ENCODE measurements at regions not wholly inside any gene's neighbourhood (a gene's known extent, or its start where the extent isn't known, plus 50 kb on each side); places are given as distances from the start of the nearest gene placed in this dataset.

DNA sequence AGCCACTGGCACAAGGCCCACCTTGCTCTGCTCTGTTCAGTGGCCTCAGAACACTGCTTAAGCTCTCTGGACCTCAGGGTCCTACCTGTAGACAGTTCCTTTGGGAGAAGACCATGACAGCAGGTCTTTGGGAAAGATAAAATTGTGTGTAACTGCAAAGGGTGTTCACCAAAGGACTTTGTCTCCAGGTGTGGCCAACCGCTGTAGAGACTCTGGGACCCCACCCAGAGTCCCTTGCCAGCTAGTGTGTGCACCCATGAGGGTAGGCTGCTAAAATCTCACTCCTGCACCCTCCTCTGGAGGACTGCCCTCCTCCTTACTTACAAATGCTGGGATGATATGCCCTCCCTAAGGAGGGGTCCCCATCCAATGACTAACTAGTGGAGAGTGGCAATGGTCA lies 211.2 kb downstream of the TSHZ3 start:
- no peaks in the 10 kb centered on the region for H3K79me2 ChIP-seq (replicated peaks; ENCODE audit: insufficient read depth)
- no peak overlapping the region for H3K4me3 ChIP-seq
- ATAC-seq, result no peak
- H3K4me1 ChIP-seq (ENCODE audit: insufficient read depth), result no peaks in the 10 kb centered on the region
- H3K27me3 ChIP-seq (ENCODE audit: insufficient read depth), result no peaks in the 10 kb centered on the region
- no peak overlapping the region for H3K4me3 Mint-ChIP-seq
- H2AFZ ChIP-seq, result no peak overlapping the region
- no peaks in the 10 kb centered on the region for H3K4me1 Mint-ChIP-seq
- no peaks in the 10 kb centered on the region; the same call in 2 of the 3 replicates for H3K9me3 Mint-ChIP-seq
- H3K9me2 ChIP-seq (ENCODE audit: insufficient read depth), result peaks cover 7% of the 10 kb centered on the region
- no peak overlapping the region for H3K4me2 ChIP-seq
- DNase-seq (ENCODE audit: low spot score), result no peak
- no peaks in the 10 kb centered on the region for H3K36me3 Mint-ChIP-seq (ENCODE audit: low read depth)
- H3F3A ChIP-seq (replicated peaks; ENCODE audit: low read depth), result no peaks in the 10 kb centered on the region
- TF ChIP-seq STAT1 (IDR thresholded peaks at IDR 0.05; ENCODE audit: unreplicated experiment), result no peak
- TF ChIP-seq, protein P1, sequence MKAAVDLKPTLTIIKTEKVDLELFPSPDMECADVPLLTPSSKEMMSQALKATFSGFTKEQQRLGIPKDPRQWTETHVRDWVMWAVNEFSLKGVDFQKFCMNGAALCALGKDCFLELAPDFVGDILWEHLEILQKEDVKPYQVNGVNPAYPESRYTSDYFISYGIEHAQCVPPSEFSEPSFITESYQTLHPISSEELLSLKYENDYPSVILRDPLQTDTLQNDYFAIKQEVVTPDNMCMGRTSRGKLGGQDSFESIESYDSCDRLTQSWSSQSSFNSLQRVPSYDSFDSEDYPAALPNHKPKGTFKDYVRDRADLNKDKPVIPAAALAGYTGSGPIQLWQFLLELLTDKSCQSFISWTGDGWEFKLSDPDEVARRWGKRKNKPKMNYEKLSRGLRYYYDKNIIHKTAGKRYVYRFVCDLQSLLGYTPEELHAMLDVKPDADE (IDR thresholded peaks at IDR 0.05), result no peak
- TF ChIP-seq, protein P2, sequence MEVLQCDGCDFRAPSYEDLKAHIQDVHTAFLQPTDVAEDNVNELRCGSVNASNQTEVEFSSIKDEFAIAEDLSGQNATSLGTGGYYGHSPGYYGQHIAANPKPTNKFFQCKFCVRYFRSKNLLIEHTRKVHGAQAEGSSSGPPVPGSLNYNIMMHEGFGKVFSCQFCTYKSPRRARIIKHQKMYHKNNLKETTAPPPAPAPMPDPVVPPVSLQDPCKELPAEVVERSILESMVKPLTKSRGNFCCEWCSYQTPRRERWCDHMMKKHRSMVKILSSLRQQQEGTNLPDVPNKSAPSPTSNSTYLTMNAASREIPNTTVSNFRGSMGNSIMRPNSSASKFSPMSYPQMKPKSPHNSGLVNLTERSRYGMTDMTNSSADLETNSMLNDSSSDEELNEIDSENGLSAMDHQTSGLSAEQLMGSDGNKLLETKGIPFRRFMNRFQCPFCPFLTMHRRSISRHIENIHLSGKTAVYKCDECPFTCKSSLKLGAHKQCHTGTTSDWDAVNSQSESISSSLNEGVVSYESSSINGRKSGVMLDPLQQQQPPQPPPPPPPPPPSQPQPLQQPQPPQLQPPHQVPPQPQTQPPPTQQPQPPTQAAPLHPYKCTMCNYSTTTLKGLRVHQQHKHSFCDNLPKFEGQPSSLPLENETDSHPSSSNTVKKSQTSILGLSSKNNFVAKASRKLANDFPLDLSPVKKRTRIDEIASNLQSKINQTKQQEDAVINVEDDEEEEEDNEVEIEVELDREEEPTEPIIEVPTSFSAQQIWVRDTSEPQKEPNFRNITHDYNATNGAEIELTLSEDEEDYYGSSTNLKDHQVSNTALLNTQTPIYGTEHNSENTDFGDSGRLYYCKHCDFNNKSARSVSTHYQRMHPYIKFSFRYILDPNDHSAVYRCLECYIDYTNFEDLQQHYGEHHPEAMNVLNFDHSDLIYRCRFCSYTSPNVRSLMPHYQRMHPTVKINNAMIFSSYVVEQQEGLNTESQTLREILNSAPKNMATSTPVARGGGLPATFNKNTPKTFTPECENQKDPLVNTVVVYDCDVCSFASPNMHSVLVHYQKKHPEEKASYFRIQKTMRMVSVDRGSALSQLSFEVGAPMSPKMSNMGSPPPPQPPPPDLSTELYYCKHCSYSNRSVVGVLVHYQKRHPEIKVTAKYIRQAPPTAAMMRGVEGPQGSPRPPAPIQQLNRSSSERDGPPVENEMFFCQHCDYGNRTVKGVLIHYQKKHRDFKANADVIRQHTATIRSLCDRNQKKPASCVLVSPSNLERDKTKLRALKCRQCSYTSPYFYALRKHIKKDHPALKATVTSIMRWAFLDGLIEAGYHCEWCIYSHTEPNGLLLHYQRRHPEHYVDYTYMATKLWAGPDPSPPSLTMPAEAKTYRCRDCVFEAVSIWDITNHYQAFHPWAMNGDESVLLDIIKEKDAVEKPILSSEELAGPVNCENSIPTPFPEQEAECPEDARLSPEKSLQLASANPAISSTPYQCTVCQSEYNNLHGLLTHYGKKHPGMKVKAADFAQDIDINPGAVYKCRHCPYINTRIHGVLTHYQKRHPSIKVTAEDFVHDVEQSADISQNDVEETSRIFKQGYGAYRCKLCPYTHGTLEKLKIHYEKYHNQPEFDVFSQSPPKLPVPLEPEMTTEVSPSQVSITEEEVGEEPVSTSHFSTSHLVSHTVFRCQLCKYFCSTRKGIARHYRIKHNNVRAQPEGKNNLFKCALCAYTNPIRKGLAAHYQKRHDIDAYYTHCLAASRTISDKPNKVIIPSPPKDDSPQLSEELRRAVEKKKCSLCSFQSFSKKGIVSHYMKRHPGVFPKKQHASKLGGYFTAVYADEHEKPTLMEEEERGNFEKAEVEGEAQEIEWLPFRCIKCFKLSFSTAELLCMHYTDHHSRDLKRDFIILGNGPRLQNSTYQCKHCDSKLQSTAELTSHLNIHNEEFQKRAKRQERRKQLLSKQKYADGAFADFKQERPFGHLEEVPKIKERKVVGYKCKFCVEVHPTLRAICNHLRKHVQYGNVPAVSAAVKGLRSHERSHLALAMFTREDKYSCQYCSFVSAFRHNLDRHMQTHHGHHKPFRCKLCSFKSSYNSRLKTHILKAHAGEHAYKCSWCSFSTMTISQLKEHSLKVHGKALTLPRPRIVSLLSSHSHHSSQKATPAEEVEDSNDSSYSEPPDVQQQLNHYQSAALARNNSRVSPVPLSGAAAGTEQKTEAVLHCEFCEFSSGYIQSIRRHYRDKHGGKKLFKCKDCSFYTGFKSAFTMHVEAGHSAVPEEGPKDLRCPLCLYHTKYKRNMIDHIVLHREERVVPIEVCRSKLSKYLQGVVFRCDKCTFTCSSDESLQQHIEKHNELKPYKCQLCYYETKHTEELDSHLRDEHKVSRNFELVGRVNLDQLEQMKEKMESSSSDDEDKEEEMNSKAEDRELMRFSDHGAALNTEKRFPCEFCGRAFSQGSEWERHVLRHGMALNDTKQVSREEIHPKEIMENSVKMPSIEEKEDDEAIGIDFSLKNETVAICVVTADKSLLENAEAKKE (CRISPR knock-in tag; IDR thresholded peaks at IDR 0.05), result no peak
- no peak for TF ChIP-seq EZH2 (IDR thresholded peaks at IDR 0.05; ENCODE audit: low read depth, unreplicated experiment)
- TF ChIP-seq, protein P3, sequence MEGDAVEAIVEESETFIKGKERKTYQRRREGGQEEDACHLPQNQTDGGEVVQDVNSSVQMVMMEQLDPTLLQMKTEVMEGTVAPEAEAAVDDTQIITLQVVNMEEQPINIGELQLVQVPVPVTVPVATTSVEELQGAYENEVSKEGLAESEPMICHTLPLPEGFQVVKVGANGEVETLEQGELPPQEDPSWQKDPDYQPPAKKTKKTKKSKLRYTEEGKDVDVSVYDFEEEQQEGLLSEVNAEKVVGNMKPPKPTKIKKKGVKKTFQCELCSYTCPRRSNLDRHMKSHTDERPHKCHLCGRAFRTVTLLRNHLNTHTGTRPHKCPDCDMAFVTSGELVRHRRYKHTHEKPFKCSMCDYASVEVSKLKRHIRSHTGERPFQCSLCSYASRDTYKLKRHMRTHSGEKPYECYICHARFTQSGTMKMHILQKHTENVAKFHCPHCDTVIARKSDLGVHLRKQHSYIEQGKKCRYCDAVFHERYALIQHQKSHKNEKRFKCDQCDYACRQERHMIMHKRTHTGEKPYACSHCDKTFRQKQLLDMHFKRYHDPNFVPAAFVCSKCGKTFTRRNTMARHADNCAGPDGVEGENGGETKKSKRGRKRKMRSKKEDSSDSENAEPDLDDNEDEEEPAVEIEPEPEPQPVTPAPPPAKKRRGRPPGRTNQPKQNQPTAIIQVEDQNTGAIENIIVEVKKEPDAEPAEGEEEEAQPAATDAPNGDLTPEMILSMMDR (conservative IDR thresholded peaks at IDR 0.05; ENCODE audit: low read depth in 2 of 2), result no peak
- H3K27ac ChIP-seq (ENCODE audit: low read depth), result no peak overlapping the region
- no peaks in the 10 kb centered on the region for H3K36me3 ChIP-seq (ENCODE audit: insufficient read depth)
- H4K20me1 ChIP-seq (replicated peaks; ENCODE audit: insufficient read depth), result no peaks in the 10 kb centered on the region
- H3K27ac Mint-ChIP-seq, result no peak overlapping the region
- no peaks in the 10 kb centered on the region for H3K27me3 Mint-ChIP-seq (ENCODE audit: insufficient read depth, low read depth, poor library complexity)
